CD4-positive, alpha-beta T cell treated with Interleukin-6 at 100 ng/mL for 8 hours (primary cell): ENCODE measurements at regions not wholly inside any gene's neighbourhood (a gene's known extent, or its start where the extent isn't known, plus 50 kb on each side); places are given as distances from the start of the nearest gene placed in this dataset.
A peak's percentile ranks its signal among the peaks of the same experiment; 100 is the strongest.

Experiments
- DNase-seq: peaks from one replicate; pipeline ENCODE4 v3.0.0-alpha.2; 2020; ENCODE audit warnings: mixed read lengths, low spot score

DNA sequence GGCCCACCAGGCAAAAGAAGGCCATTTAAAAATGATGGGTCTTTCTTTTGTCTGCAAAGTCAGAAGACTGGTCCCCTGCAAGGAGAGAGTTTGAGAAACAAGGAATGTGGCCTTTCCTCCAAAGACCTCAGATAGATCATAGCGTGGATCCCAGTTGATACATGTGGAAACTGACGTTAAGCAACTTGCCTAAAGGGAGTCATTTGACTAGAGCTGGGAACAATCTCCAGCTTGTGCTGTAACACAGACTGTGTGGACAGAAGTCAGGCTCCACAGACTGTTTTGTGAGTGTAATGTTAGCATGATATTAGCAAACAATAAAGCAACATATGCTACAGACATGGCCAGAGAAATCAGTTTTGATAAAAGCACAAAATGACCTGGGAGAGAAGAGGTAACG is 140.4 kb upstream of the CITED2 start:
- no peak for DNase-seq

DNA sequence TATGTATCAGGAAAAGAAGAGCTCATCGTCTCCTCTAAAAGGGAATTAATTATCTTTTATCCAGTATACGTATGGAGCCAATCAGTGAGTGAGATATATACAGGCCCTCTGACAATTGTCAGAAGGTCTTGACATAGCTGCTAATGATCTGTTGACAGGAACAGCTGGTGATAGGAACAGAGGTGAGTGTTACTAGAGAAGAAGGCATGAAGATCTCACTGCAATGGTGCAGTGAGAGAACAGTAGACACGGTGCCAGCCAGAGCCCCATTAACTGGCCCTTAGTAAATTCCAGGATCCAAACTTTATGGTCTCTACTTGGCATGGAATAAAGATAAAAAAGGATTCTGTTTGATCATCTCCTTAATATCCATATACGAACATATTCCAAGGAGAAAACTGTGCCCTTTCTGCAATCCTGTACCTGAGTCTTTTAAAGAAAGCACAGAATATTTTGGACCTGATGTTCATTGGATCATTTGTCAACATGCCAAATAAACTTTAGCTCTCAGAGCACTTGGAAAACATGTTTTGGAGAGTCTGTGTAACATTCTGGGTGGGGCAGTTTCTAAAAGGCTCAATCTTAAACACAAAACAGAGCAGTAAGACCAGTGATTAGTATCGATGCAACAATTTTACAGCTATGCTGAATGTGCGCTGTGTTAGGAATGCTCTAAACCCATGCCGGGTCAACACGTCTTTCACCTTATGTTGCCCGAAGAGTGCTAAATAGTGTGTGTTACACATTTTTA is 135.8 kb upstream of the CITED2 start:
- no peak for DNase-seq

DNA sequence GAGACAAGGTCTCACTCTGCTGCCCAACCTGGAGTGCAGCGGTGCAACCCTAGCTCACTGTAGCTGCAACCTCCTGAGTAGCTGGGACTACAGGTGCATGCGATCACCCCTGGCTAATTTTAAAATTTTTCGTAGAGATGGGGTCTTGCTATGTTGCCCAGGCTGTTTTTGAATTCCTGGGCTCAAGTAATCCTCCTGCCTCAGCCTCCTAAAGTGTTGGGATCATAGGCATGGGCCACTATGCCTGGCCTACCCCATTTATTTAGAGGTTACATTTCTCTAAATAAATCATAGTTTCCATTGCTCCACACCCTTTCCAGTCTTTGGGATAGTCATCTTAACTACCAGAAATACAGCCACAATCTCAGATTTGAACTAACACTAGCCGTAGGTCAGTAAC is 134.7 kb upstream of the CITED2 start:
- no peak for DNase-seq

DNA sequence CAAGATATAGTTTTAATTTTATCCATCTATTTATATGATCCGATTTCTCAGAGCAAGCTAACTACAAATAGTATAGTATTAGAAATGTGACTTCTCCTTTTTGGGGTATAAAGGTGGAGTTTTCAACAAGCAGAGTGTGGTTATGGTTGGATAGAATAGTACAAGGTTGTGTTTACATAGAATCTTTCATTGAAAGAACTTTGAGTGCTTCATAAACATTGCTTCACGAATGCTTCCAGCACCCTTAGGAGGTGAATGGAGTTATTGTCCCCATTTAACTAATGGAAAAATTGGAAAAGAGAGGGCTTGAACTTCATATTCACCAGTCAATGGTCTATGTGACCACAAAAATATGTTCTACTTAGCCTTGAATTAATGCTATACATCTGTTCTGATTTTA is 134.1 kb upstream of the CITED2 start:
- no peak for DNase-seq

- DNase-seq: no peak
These were observed 133.6 kb upstream of the CITED2 start for GRCh38 chr6:139508023-139508422.

- DNase-seq: no peak
These were observed 126.5 kb upstream of the CITED2 start for GRCh38 chr6:139500977-139501376.

GRCh38 chr6:139498715-139499114 is 124.3 kb upstream of the CITED2 start:
- DNase-seq: no peak

DNA sequence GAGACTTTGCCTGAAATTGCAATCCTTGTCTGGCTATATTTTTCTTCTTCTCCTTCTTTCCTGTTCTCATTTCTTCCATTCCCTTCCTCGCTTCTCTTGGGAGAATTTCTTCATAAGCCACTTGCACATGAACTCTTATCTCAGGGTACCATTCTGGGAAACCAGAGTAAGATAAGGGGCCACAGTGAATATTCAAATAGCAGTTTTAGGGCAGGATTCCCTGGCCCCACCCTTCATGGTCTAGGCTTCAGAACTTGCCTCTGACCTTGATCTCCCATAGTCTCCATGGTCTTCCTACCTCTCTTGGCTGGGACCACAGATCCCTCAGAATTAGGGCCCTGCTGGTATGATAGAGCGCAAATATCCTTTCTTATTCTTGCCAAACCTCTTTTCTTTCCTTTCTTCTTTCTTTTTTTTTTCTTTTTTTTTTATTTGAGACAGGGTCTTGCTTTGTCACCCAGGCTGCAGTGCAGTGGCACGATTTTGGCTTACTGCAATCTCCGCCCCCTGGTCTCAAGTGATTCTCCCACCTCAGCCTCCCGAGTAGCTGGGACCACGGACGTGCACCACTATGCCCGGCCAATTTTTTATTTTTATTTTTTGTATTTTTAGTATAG is 123.0 kb upstream of the CITED2 start:
- no peak for DNase-seq

DNA sequence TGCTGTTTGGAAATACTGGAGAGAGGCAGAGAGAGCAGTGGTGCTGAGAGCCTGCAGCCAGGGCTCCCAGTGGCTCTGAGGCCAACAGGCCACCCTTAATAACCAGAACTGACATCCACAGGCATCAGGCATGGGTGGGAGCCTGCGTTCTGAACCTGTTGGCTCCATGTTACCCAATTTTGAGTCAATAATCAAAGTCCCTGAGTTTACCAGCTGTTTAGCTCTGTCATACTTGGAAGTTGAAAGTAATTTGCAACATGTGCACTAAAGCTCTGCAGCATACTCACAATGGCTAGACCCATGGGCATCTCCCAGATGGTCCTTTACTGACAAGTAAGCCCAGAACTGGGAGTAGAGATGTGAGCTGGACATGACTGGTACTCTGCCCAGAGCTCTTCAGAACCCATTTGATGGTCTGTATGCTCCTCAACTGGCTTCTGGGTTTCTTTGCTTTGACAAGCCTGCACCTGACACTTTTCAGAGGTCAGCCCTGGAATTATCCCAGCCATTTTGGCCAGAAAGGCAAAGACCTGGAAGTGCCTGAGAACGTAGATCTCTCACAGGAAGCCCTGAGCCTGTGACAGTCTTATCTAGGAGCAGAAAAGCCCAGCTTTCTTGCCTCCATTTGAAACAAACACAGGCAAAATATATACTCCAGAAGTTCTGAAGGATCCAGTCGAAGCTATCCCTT is 122.4 kb upstream of the CITED2 start:
- DNase-seq: no peak

DNA sequence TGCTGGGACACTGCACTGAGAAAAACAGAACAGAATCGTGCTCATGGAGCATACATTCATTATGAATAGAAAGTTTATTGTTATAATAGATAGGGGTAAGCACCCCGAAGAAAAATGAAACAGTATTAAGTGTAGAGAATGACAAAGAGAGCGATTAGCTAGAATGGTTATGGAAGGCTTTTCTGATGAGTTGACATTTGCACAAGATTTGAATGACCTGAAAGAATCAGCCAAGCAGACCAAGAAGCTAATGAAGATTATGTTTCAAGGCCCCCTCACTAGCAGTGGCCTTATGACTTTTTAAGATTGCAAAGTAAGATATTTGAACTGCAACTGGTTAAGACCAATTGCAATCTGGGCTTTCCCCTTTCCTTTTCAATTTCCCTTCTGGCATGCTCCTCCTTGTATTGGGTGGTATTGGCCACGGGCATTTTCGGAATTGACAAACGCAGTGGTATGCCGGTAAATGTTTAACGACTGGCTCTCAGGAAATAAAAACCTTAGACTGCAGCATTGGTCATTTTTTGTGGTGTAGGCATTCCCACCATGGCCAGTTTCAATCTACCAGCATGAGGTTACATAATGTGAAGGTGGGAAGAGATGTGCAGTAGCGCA is 120.0 kb upstream of the CITED2 start:
- no peak for DNase-seq

GRCh38 chr6:139490482-139490881 is 116.0 kb upstream of the CITED2 start:
- peak; percentile 25 for DNase-seq

GRCh38 chr6:139486476-139486799 is 112.0 kb upstream of the CITED2 start:
- no peak for DNase-seq

- no peak for DNase-seq
These were observed 111.5 kb upstream of the CITED2 start for GRCh38 chr6:139485742-139486475.

- DNase-seq: no peak
These were observed 110.7 kb upstream of the CITED2 start for GRCh38 chr6:139485185-139485584.

DNA sequence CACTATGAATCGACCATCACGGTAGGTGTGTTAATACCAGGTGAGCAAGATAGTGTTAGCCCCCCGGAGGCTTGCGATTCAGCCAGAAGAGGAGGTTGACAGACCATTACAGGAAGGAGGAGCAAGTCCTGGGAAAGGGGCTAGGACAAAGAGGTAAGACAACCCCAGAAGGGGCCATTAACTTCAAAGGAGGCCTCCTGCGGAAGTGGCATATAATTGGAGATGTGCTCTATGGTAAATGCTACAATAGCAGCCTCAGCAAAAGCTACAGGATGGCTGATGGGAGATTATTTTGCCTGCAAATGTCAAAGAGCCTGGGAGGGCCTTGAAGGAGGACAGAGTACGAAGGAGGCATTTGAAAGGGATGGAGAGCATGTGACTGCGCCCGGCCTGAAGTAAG is 108.6 kb upstream of the CITED2 start:
- no peak for DNase-seq

DNA sequence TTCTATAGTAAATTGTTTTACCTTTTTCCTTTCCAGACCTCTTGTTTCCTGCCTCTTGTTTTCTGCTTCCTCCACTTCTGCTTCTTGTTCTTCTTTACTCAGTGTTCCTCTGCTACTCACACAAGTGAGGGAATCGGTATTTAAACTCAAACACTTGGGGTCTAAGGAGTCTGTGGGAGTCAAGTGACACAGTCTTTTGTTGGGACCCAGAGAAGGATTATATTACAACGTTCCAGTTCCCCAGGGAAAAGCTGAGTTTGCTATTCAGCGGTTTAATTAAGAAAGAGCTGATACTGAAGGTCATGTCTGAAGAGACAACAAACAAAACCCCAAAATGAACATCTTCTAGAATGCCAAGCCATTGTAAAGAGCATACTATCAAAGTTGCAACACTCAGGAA is 107.8 kb upstream of the CITED2 start:
- DNase-seq: no peak

GRCh38 chr6:139480356-139481165 is 106.1 kb upstream of the CITED2 start:
- DNase-seq: no peak

DNA sequence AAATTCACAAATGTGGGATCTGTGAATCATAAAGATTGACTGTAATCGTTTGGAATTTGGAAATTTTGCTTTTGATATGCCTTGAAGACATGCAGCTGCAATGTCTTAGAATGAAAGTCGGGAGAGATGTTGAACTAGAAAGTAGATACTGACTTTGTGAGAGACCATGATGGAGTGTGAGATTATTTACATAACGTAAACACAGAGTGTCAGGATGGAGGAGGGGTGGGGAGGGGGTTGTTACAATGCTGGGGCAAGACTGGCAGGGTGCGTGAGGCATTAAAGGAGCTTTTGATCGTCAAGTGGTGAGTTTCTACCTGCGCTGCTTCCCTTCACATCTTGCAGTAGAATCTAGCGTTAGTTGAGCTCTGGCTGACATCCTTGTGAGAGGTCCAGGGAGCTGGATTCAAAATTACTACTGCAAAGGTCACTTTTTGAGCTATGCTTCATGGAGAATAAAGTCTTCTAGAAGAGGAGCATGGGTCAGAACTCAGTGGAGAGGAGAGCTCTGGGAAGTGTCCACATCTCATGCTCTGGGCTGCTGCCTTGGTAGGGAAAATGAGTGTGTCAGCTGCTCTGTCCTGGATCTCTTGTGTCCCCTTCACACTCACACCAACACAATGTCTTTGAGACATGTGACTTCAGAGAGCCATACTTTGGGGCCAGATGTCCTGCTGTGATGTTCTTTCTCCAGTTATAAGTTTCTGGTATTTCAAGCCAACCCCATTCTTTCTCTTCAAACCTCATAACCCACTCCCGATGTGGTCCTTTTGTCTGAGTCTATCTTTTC is 105.2 kb upstream of the CITED2 start:
- DNase-seq: no peak

DNA sequence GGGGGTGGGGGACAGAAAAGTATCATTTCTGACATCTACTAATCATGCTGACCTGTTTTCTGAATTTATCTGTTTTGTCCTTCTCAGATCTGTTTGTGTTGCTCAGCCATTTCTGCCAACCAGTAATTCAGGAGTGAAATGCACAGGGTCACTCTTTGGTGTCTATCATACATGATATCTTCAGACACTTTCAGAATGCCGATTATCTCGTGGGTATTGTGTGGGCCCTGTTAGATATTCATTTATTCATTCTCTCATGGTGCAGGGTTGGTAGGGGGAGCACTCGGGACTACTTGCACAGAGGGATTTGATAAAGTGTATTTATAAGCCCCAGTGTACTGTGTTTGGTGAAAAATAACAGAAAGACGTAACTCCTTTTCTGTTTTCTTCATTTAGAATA is 101.2 kb upstream of the CITED2 start:
- DNase-seq: no peak

GRCh38 chr6:139475241-139475640 is 100.8 kb upstream of the CITED2 start:
- DNase-seq: no peak
